GM19438 (cell line): ENCODE measurements at regions not wholly inside any gene's neighbourhood (a gene's known extent, or its start where the extent isn't known, plus 50 kb on each side); places are given as distances from the start of the nearest gene placed in this dataset.
"Not testable (repeated sequence)": the region's sequence is repeated elsewhere in the genome, so short reads cannot be mapped to it uniquely, and the experiment has no call there.

Experiments used
- ATAC-seq: cut with Tn5 transposase; IDR thresholded peaks from one replicate; pipeline ENCODE4 v1.9.1; 2021; ENCODE audit warnings: low read depth; ENCODE audit not compliant: unreplicated experiment

- no peak for ATAC-seq
Observed at GRCh38 chr14:101075801-101076413, 172.4 kb upstream of the RTL1 start.

GRCh38 chr14:101076451-101077198 is 173.1 kb upstream of the RTL1 start:
- ATAC-seq: no peak

- ATAC-seq: no peak
Observed at GRCh38 chr14:101077481-101078074, 174.1 kb upstream of the RTL1 start.

- no peak for ATAC-seq
Observed at GRCh38 chr14:101078170-101078891, 174.8 kb upstream of the RTL1 start.

- ATAC-seq: no peak
Observed at GRCh38 chr14:101078892-101079221, 175.3 kb upstream of the RTL1 start.

- no peak for ATAC-seq
Observed at GRCh38 chr14:101080922-101081593, 177.5 kb upstream of the RTL1 start.

- ATAC-seq: no peak
Observed at GRCh38 chr14:101082036-101082435, 178.5 kb upstream of the RTL1 start.

- no peak for ATAC-seq
Observed at GRCh38 chr14:101082436-101083384, 179.2 kb upstream of the RTL1 start.

- no peak for ATAC-seq
Observed at GRCh38 chr14:101083564-101084435, 180.3 kb upstream of the RTL1 start.

GRCh38 chr14:101084436-101084826 is 180.9 kb upstream of the RTL1 start:
- ATAC-seq: no peak

GRCh38 chr14:101086926-101087325 is 183.4 kb upstream of the RTL1 start:
- no peak for ATAC-seq

GRCh38 chr14:101087614-101088394 is 184.3 kb upstream of the RTL1 start:
- no peak for ATAC-seq

- no peak for ATAC-seq
Observed at GRCh38 chr14:101088395-101088667, 184.8 kb upstream of the RTL1 start.

- no peak for ATAC-seq
Observed at GRCh38 chr14:101088714-101089113, 185.2 kb upstream of the RTL1 start.

GRCh38 chr14:101090478-101090877 is 187.0 kb upstream of the RTL1 start:
- ATAC-seq: not testable (repeated sequence)

GRCh38 chr14:101090976-101091375 is 187.5 kb upstream of the RTL1 start:
- no peak for ATAC-seq

GRCh38 chr14:101094916-101095315 is 191.4 kb upstream of the RTL1 start:
- not testable (repeated sequence) for ATAC-seq

GRCh38 chr14:101096551-101096950 is 193.0 kb upstream of the RTL1 start:
- no peak for ATAC-seq
